A549 (cell line): ENCODE measurements at regions not wholly inside any gene's neighbourhood (a gene's known extent, or its start where the extent isn't known, plus 50 kb on each side); places are given as distances from the start of the nearest gene placed in this dataset.
A peak's percentile ranks its signal among the peaks of the same experiment; 100 is the strongest.
"Not testable (repeated sequence)": the region's sequence is repeated elsewhere in the genome, so short reads cannot be mapped to it uniquely, and the experiment has no call there.

ENCODE experiments used
- ATAC-seq, 2 experiments: fragments of 200-7000 bp in 1 of 2; fragments of >200 bp in 1 of 2; cut with Nextera tagmentation in 1 of 2; cut with Tn5 transposase in 1 of 2; 3 replicates each; pipeline versions ENCODE4 v1.8.0 to v1.9.1; 2018 to 2020; ENCODE audit warnings: mild to moderate bottlenecking in 1 of 2, moderate library complexity in 1 of 2
- CTCF ChIA-PET: fragments of 300-600 bp; sonication (Branson Sonifier 250); formaldehyde crosslinking; extraction: SDS; loops from one replicate; lab custom pipeline; 2021; ENCODE audit warnings: antibody characterized with exemption, inconsistent platforms; lab: Yijun Ruan, JAX
- POLR2A ChIA-PET: fragments of 350-600 bp; formaldehyde crosslinking; extraction: SDS; loops from one replicate; lab custom pipeline; 2021; ENCODE audit warnings: antibody characterized with exemption, inconsistent platforms; lab: Yijun Ruan, JAX
- DNase-seq, 2 experiments: peaks; one replicate each; pipeline versions ENCODE4 v3.0.0 to v3.0.0-alpha.2; 2011 to 2016; ENCODE audit warnings: low read depth in 1 of 2, low spot score in 1 of 2
- FAIRE-seq: peaks from 2 replicates; lab custom pipeline; 2011; peaks lifted over from hg19 to GRCh38; lab: Jason Lieb, UNC
- H3K27ac ChIP-seq, 2 experiments: fragments of >200 bp; sonication (Bioruptor Twin); formaldehyde crosslinking; 3 replicates each; pipeline ENCODE4 v1.5.1; 2016 to 2017
- H3K4me1 ChIP-seq: fragments of >200 bp; sonication (Bioruptor Twin); formaldehyde crosslinking; 3 replicates; pipeline ENCODE4 v1.6.1; 2016
- H3K4me2 ChIP-seq: fragments of >200 bp; sonication (Bioruptor Twin); formaldehyde crosslinking; 3 replicates; pipeline ENCODE4 v1.6.1; 2016
- H3K4me3 ChIP-seq: fragments of >200 bp; sonication (Bioruptor Twin); formaldehyde crosslinking; 3 replicates; pipeline ENCODE4 v1.5.1; 2016
- H3K9me3 ChIP-seq: fragments of >200 bp; sonication (Bioruptor Twin); formaldehyde crosslinking; 3 replicates; pipeline ENCODE4 v1.6.1; 2016
- CTCF ChIP-seq: fragments of >200 bp; sonication (Bioruptor Twin); formaldehyde crosslinking; IDR thresholded peaks from 3 replicates; pipeline ENCODE4 v1.5.1; 2016
- E2F6 ChIP-seq: IDR thresholded peaks from 2 replicates; pipeline ENCODE4 v1.6.1; 2012; ENCODE audit warnings: low read depth, borderline replicate concordance
- EP300 ChIP-seq, 2 experiments: fragments of >200 bp; sonication (Bioruptor Twin); formaldehyde crosslinking; IDR thresholded peaks; 2 replicates in 1 of 2; 3 replicates in 1 of 2; pipeline ENCODE4 v1.6.1; 2016 to 2017
- FOSB ChIP-seq: fragments of 250-450 bp; sonication (Bioruptor Pico); IDR thresholded peaks from 2 replicates; pipeline ENCODE4 v1.5.0; 2020; ENCODE audit warnings: mild to moderate bottlenecking, moderate library complexity
- FOSL2 ChIP-seq, 2 experiments: fragments of 450-650 bp in 1 of 2; fragments of >200 bp in 1 of 2; sonication (Bioruptor Twin) in 1 of 2; formaldehyde crosslinking; IDR thresholded peaks; 2 replicates each; pipeline versions ENCODE4 v1.5.0 to v1.6.1; 2016 to 2020; ENCODE audit warnings: mild to moderate bottlenecking in 1 of 2, moderate library complexity in 1 of 2
- HOXA7 ChIP-seq: fragments of 250-450 bp; sonication (Bioruptor Pico); IDR thresholded peaks from 2 replicates; pipeline ENCODE4 v1.5.0; 2020; ENCODE audit warnings: mild to moderate bottlenecking, moderate library complexity
- JUNB ChIP-seq: fragments of >200 bp; sonication (Bioruptor Twin); formaldehyde crosslinking; IDR thresholded peaks from 2 replicates; pipeline ENCODE4 v1.6.1; 2016
- KDM1A ChIP-seq: fragments of 200-600 bp; sonication (generic); IDR thresholded peaks from 2 replicates; pipeline ENCODE4 v1.6.1; 2016; ENCODE audit warnings: low read depth, mild to moderate bottlenecking
- MAFK ChIP-seq: fragments of 450-650 bp; IDR thresholded peaks from 2 replicates; pipeline ENCODE4 v1.6.1; 2014; ENCODE audit not compliant: partially characterized antibody
- MAX ChIP-seq: IDR thresholded peaks from 2 replicates; pipeline ENCODE4 v1.6.1; 2012
- NR3C1 ChIP-seq: fragments of >200 bp; sonication (Bioruptor Twin); formaldehyde crosslinking; IDR thresholded peaks from 3 replicates; pipeline ENCODE4 v1.6.1; 2017
- PHF8 ChIP-seq: fragments of 200-600 bp; sonication (generic); IDR thresholded peaks from 2 replicates; pipeline ENCODE4 v1.6.1; 2016; ENCODE audit warnings: low read depth, mild to moderate bottlenecking, antibody characterized with exemption, moderate library complexity, borderline replicate concordance
- RAD21 ChIP-seq, 2 experiments: fragments of >200 bp in 1 of 2; sonication (Bioruptor Twin) in 1 of 2; formaldehyde crosslinking in 1 of 2; IDR thresholded peaks in 1 of 2; conservative IDR thresholded peaks in 1 of 2; 2 replicates in 1 of 2; 3 replicates in 1 of 2; pipeline ENCODE4 v1.6.1; 2012 to 2018; ENCODE audit warnings: inconsistent platforms in 1 of 2
- RCOR1 ChIP-seq: fragments of 150-350 bp; IDR thresholded peaks from 2 replicates; pipeline ENCODE4 v1.6.1; 2014; ENCODE audit warnings: antibody characterized with exemption, low read length, low read depth
- RFX5 ChIP-seq: fragments of 450-650 bp; IDR thresholded peaks from 2 replicates; pipeline ENCODE4 v1.7.1; 2014; ENCODE audit warnings: antibody characterized with exemption, mild to moderate bottlenecking, moderate library complexity
- USF2 ChIP-seq: fragments of 450-650 bp; IDR thresholded peaks from 2 replicates; pipeline ENCODE4 v1.6.1; 2014; ENCODE audit warnings: antibody characterized with exemption
- ZFP36 ChIP-seq: fragments of 450-650 bp; IDR thresholded peaks from 2 replicates; pipeline ENCODE4 v1.6.1; 2014; ENCODE audit warnings: borderline replicate concordance; ENCODE audit not compliant: partially characterized antibody
- ZNF302 ChIP-seq: fragments of 250-450 bp; sonication (Bioruptor Pico); IDR thresholded peaks from 2 replicates; pipeline ENCODE4 v1.9.0; 2021; ENCODE audit warnings: inconsistent platforms, mild to moderate bottlenecking, moderate library complexity
- WGBS: methylation state at CpG from one replicate; pipeline ENCODE4 v1.1.6; 2017; ENCODE audit errors: missing lambda C conversion rate; 5-methylcytosine and 5-hydroxymethylcytosine counted together

GRCh38 chr20:25989196-25989595 is 292.5 kb upstream of the ZNF337 start:
- Histone ChIP-seq H3K27ac (no peak overlapping the region), H3K4me1 (no peaks in the 10 kb centered on the region), H3K4me3 (no peak overlapping the region), H3K9me3 (no peaks in the 10 kb centered on the region), H3K4me2 (no peak overlapping the region)
- TF ChIP-seq NR3C1, result no peak
- no peak for TF ChIP-seq ZFP36
- TF ChIP-seq USF2, result no peak
- TF ChIP-seq HOXA7 (CRISPR knock-in tag), result no peak
- no peak for TF ChIP-seq PHF8
- TF ChIP-seq ZNF302 (CRISPR knock-in tag), result no peak
- no peak for TF ChIP-seq RCOR1
- TF ChIP-seq FOSL2 (IDR thresholded peaks at IDR 0.05), result no peak
- no peak for TF ChIP-seq FOSL2 (CRISPR knock-in tag; IDR thresholded peaks at IDR 0.05)
- no peak for TF ChIP-seq JUNB
- no peak for TF ChIP-seq FOSB
- no peak for TF ChIP-seq MAFK
- WGBS, result 85% methylated on average over 17 of the region's 19 CpGs
- CTCF ChIA-PET, result no interaction called here
- FAIRE-seq (no peak), DNase-seq (no peak), ATAC-seq (no peak)
- POLR2A ChIA-PET, result no interaction called here

GRCh38 chr20:25987928-25988560 is 291.4 kb upstream of the ZNF337 start:
- POLR2A ChIA-PET, result not testable (repeated sequence)
- WGBS, result 84% methylated on average over 14 of the region's 14 CpGs
- CTCF ChIA-PET, result interaction anchor here (1.1 to 1.2 kb wide), 2 partner anchors 14 to 25 kb away, joined by 3 read pairs; no protein-coding TSS in a partner anchor

GRCh38 chr20:25987073-25987927 is 290.6 kb upstream of the ZNF337 start:
- peak overlapping the region; percentile 50 for H3K4me3 ChIP-seq
- DNase-seq, result peak; percentile 31 to 69
- CTCF ChIA-PET, result interaction anchor here (1.0 to 1.1 kb wide), 2 partner anchors 24 to 30 kb away, joined by 3 read pairs; no protein-coding TSS in a partner anchor
- WGBS, result 39% methylated on average over 37 of the region's 46 CpGs
- POLR2A ChIA-PET, result no interaction called here
- peak overlapping the region; percentile 64 to 80 for H3K27ac ChIP-seq
- no peak for FAIRE-seq
- H3K4me1 ChIP-seq, result no peaks in the 10 kb centered on the region
- H3K9me3 ChIP-seq, result no peaks in the 10 kb centered on the region
- H3K4me2 ChIP-seq, result peak overlapping the region; percentile 96
- ATAC-seq, result peak; percentile 91 to 94
- no peak for TF ChIP-seq HOXA7 (CRISPR knock-in tag)
- TF ChIP-seq EP300 (IDR thresholded peaks at IDR 0.05), result no peak
- TF ChIP-seq RAD21 (conservative IDR thresholded peaks at IDR 0.05 in 1 of 2, IDR thresholded peaks at IDR 0.05 in 1 of 2), result 0 out of 5 replicates have a peak, but pooled peaks have one; percentile 13 to 14
- no peak for TF ChIP-seq RFX5
- TF ChIP-seq FOSB, result no peak
- TF ChIP-seq CTCF, result peak; percentile 38
- TF ChIP-seq MAX, result peak; percentile 73
- TF ChIP-seq KDM1A, result no peak
- TF ChIP-seq E2F6, result peak; percentile 78; the same call in 1 of the 2 replicates

More at GRCh38 chr20:25987928-25988560, 291.4 kb upstream of the ZNF337 start:
- H3K4me1 ChIP-seq, H3K4me3 ChIP-seq, H3K9me3 ChIP-seq, DNase-seq, ATAC-seq, FAIRE-seq, H3K27ac ChIP-seq: not testable (repeated sequence)
- H3K4me2 ChIP-seq, result peak overlapping the region; percentile 96; the same call in 1 of the 3 replicates
